Fibroblast of pulmonary artery (primary cell): ENCODE measurements at regions not wholly inside any gene's neighbourhood (a gene's known extent, or its start where the extent isn't known, plus 50 kb on each side); places are given as distances from the start of the nearest gene placed in this dataset.

Experiments used
- DNase-seq: peaks from one replicate; pipeline ENCODE4 v3.0.0-alpha.2; 2010; ENCODE audit warnings: low read depth
- H3K4me3 ChIP-seq: replicated peaks from 2 replicates; pipeline ENCODE4 v1.5.1; 2011; ENCODE audit warnings: low read depth, mild to moderate bottlenecking, control low read depth, low read length, moderate library complexity
- CTCF ChIP-seq: IDR thresholded peaks from 2 replicates; pipeline ENCODE4 v1.5.1; 2011; ENCODE audit warnings: mild to moderate bottlenecking, control low read depth, low read length, inconsistent platforms; ENCODE audit errors: missing control alignments

DNA sequence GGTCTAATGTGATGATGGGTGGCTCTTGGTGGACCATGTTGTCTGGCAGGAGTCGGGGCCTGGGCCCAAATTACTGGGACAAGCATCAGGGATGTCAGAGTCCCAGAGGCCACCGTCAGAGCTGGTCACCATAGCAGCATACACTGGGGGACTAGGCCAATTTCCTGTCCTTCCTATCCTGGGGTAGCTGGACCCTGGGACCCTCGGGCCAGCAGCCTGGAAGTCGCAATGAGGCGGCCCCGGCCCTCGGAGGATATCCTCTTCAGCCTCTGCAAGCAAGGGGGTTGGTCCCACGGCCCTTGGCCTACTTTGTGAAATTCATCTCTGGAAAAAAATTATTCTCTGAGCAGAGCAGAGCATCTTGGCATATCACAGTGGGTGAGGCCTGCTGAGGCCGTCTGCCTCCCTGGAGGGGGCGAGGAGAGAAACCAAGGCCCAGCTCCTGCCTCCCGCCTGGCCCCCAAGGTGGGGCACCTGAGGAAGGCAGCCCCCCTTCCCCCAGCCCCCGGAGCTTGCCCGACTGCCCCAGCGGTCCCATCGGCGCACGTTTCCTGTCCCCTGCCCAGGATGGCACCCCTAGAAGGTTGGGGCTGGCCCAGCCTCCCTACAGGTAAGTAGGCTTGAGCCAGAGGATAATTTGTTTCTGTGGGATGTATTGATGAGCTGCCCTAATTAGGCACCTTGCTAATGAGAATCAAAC, 135.0 kb upstream of the MYL2 start:
- no peak for DNase-seq
- no peak for TF ChIP-seq CTCF
- no peak overlapping the region for H3K4me3 ChIP-seq

DNA sequence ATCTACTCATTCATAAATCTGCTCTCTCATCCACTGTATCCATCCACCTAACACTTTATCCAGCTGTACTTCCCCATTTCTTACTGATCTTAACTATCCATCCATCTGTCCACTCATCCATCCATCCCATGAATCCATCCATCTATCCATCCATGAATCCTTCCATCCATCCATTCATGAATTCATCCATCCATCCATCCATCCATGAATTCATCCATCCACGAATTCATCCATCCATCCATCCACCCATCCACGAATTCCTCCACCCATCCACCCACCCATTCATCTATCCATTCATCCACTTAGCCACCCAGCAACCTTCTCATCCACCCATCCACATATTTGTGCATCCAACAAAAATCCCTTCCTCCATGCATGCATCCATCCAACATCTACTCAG, 128.6 kb upstream of the MYL2 start:
- no peak overlapping the region for H3K4me3 ChIP-seq
- DNase-seq, result no peak
- TF ChIP-seq CTCF, result no peak

GRCh38 chr12:111046896-111047295, 126.5 kb upstream of the MYL2 start:
- H3K4me3 ChIP-seq, result no peak overlapping the region
- no peak for TF ChIP-seq CTCF
- no peak for DNase-seq

- H3K4me3 ChIP-seq, result no peak overlapping the region
- no peak for TF ChIP-seq CTCF
- DNase-seq, result no peak
Observed at GRCh38 chr12:111045941-111046340, 125.6 kb upstream of the MYL2 start.

- H3K4me3 ChIP-seq, result no peak overlapping the region
- DNase-seq, result no peak
- no peak for TF ChIP-seq CTCF
Observed at GRCh38 chr12:111041091-111041490, 120.7 kb upstream of the MYL2 start.

DNA sequence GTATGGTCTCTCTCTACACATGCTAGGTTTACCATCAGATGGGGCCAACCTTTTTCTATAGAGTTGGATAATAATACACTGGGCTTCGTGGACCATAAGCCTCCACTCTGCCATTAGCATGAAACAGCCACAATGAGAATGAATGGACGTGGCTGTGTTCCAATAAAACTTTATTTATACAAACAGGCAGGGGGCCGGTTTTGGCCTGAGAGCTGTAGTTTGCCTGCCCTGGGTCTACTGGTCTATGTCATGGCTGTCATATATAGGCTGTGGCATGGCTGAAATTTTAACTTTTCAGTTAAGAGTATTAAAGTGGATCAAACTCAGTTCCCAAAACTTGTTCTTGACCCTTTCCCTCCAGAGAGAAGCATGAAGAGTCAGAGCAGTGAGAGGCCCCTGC, 120.3 kb upstream of the MYL2 start:
- H3K4me3 ChIP-seq, result no peak overlapping the region
- DNase-seq, result no peak
- TF ChIP-seq CTCF, result no peak

- DNase-seq, result no peak
- no peak overlapping the region for H3K4me3 ChIP-seq
- no peak for TF ChIP-seq CTCF
Observed at GRCh38 chr12:111038941-111039340, 118.6 kb upstream of the MYL2 start.
